Activated gamma-delta T cell (primary cell): ENCODE measurements at regions not wholly inside any gene's neighbourhood (a gene's known extent, or its start where the extent isn't known, plus 50 kb on each side); places are given as distances from the start of the nearest gene placed in this dataset.

Experiments used
- DNase-seq: peaks from one replicate; lab custom pipeline; 2025; lab: John Stamatoyannopoulos, UW

GRCh38 chr11:134687548-134687947, 275.5 kb upstream of the B3GAT1 start:
- DNase-seq = no peak

GRCh38 chr11:134686460-134687061, 274.5 kb upstream of the B3GAT1 start:
- DNase-seq = no peak

DNA sequence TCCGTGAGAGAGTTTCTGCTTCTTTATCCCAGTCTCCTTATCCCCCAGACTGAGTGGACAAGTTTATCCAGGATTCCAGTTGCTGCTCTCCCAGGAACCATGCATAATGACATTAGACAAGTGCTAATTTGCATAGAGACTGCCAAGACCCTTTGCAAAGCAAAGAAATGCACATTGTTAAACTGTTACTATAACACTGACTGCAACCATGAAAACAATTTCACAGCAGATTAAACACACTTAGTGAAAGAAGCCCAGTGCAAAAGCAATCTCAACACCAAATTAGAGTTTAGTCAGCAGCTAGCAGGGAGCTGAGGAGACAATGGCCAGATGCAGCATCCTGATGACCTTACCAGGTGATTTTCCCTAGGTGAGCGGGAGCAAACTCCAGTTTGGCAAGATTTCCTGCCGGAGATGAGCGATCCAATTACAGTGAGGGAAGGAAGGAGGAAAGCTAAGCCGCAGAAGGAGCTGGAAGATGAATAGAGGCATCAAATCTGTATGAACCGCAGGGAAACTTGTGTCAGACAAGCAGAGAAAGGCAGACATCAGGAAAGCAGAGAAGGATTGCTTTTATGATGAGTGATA, 273.8 kb upstream of the B3GAT1 start:
- no peak for DNase-seq

GRCh38 chr11:134684576-134684975, 272.5 kb upstream of the B3GAT1 start:
- DNase-seq = no peak

GRCh38 chr11:134683860-134684259, 271.8 kb upstream of the B3GAT1 start:
- no peak for DNase-seq

DNA sequence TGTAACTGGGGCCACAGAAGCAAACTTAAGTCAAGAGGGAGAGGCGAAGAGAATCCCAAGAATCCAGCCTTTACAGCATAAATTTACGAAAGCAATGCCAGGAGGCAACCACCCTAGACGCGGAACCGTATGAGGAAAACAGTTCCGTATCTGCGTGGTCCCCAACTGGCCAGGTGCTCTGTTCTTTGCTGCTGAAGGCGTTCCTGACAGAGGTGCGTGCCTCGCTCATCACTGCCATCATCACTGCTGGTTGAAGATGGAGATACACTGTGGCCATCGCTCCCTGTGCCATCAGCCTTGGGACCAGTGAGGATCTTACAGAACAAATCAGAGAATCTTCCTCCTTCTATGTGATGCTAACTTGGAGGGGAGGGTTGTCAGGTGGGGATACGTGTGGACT, 270.5 kb upstream of the B3GAT1 start:
- no peak for DNase-seq

GRCh38 chr11:134679592-134679991, 267.6 kb upstream of the B3GAT1 start:
- no peak for DNase-seq

DNA sequence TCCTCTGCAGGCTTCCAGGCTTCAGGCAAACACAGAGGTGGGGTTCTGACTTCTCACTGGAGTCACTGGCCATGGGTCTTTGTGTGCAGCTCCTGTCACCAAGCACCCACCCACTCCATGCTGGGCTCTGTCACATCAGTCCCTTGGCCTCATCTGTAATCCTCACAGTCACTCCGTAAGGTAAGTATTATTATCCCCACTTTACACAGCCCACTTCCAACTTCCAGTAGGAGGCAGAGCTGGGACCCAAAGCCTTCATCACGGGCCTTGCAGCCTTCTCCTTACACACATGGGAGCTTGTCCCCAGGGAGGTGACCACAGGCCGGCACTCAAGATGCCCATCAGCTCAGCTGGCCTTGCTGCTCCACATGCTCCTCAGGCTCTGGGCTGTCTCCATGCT, 266.7 kb upstream of the B3GAT1 start:
- DNase-seq = no peak

GRCh38 chr11:134677891-134678551, 266.0 kb upstream of the B3GAT1 start:
- DNase-seq = no peak

GRCh38 chr11:134677397-134677822, 265.4 kb upstream of the B3GAT1 start:
- no peak for DNase-seq

GRCh38 chr11:134676516-134677287, 264.7 kb upstream of the B3GAT1 start:
- no peak for DNase-seq

DNA sequence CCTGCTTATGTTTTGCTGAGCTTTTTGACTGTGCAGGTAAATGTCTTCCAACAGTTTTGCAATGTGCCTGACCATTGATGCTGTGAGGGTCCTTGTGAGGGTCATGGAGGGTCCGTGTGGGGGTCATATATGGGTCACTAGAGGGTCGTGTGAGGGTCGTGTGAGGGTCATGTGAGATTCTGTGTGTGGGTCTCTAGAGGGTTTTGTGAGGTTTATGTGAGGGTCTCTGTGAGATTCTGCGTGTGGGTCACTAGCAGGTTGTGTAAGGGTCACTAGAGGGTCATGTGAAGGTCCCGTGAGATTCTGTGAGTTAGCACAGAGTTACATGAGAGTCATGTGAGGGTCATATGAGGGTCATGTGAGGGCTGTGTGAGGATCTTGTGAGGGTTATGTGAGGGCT, 263.9 kb upstream of the B3GAT1 start:
- no peak for DNase-seq

- no peak for DNase-seq
These were observed 262.9 kb upstream of the B3GAT1 start for GRCh38 chr11:134674974-134675373.

DNA sequence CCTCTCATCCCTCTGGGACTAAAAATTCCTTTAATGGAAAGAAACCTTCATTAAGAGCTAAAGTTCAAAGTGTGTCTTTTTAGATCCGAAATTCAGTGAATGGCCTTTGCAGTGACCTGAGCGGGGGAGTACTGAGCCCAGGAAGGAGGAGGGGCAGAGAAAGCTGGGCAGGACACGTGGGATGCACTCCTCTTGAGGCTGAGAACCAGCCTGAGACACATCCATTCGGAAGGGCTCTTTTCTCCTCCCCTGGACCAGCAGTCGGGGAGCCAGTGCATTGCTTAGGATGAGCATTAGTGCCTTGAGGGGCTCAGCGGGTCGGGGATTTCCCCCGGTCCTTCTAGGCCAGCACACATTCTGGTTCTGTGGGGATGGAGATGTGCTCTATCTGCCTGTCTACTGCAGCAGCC, 258.9 kb upstream of the B3GAT1 start:
- DNase-seq = no peak

- DNase-seq = no peak
These were observed 258.3 kb upstream of the B3GAT1 start for GRCh38 chr11:134670247-134670782.

DNA sequence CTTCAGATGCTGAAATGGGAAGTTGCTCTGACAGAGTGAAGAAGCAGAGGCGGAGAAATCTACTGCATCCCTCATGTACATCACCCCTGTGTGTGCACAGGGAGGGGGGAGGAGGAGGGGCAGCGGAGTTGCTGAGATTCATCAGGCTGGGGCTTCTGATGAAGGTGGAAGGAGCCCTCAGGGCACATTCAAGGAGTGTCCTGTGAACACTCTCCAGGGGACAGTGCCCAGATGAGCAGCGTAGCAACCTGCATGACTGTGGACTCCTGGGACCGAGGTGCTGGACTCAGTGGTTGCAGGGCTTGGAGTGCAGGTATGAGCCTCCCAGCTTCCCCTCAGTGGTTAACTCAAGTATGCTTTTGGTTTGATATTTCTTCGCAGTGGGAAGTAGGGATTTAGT, 257.8 kb upstream of the B3GAT1 start:
- DNase-seq = no peak

GRCh38 chr11:134668796-134669195, 256.8 kb upstream of the B3GAT1 start:
- no peak for DNase-seq

DNA sequence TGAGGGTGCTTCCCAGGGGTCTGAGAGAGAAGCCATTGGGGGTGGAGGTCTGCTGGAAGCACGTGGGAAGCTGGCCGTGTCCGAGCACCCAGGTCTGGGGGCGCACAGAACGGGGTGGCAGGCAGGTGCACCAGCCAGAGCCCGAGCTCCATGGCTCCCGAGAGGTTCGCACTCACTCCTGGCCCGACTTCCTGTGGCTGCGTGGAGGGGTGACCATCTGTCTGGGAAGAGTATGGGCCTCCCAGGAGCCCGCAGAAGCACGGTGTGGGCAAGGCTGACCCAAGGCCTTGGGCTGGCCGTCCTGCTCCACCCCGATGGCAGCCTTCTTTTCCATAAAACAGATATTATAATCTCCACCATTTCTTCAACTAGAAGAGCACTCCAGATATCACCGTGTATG, 256.0 kb upstream of the B3GAT1 start:
- DNase-seq = no peak

GRCh38 chr11:134667505-134667904, 255.5 kb upstream of the B3GAT1 start:
- DNase-seq = no peak

GRCh38 chr11:134667175-134667500, 255.1 kb upstream of the B3GAT1 start:
- DNase-seq = no peak

- no peak for DNase-seq
These were observed 254.5 kb upstream of the B3GAT1 start for GRCh38 chr11:134666273-134667174.
